Spleen (tissue), 7 donors: ENCODE measurements at regions not wholly inside any gene's neighbourhood (a gene's known extent, or its start where the extent isn't known, plus 50 kb on each side); places are given as distances from the start of the nearest gene placed in this dataset.

ENCODE experiments used
- CTCF ChIP-seq, 11 experiments: fragments of 200-600 bp in 7 of 11; fragments of 450-650 bp in 4 of 11; sonication (generic) in 4 of 11; IDR thresholded peaks in 8 of 11; conservative IDR thresholded peaks in 3 of 11; 1 replicate in 7 of 11; 2 replicates in 4 of 11; pipeline versions ENCODE4 v1.4.0 to v1.8.0; 2016 to 2021; ENCODE audit warnings: antibody characterized with exemption in 11 of 11, inconsistent platforms in 4 of 11, mild to moderate bottlenecking in 1 of 11
- POLR2A ChIP-seq, 3 donors: fragments of 450-650 bp; IDR thresholded peaks; one replicate each; pipeline ENCODE4 v1.5.1; 2017; ENCODE audit warnings: antibody characterized with exemption in 3 of 3, mild to moderate bottlenecking in 1 of 3
- donor health status: DM: no; HTN: no; CAD: no; lungs with moderate emphysema.
- donor health status: DM: no; HTN: no; CAD: no.
- donor health status: DM: no; HTN: no; CAD: no.

GRCh38 chr16:86836503-86837129 lies 258.3 kb downstream of the FOXL1 start:
- TF ChIP-seq CTCF (IDR thresholded peaks at IDR 0.05 in 8 of 11, conservative IDR thresholded peaks at IDR 0.05 in 3 of 11) = no peak
- TF ChIP-seq POLR2A (IDR thresholded peaks at IDR 0.05) = no peak
